Fibroblast of pulmonary artery (primary cell): ENCODE measurements at regions not wholly inside any gene's neighbourhood (a gene's known extent, or its start where the extent isn't known, plus 50 kb on each side); places are given as distances from the start of the nearest gene placed in this dataset.

ENCODE experiments used
- DNase-seq: peaks from one replicate; pipeline ENCODE4 v3.0.0-alpha.2; 2010; ENCODE audit warnings: low read depth
- H3K4me3 ChIP-seq: replicated peaks from 2 replicates; pipeline ENCODE4 v1.5.1; 2011; ENCODE audit warnings: low read depth, mild to moderate bottlenecking, control low read depth, low read length, moderate library complexity
- TF ChIP-seq, protein P1 (sequence below): IDR thresholded peaks from 2 replicates; pipeline ENCODE4 v1.5.1; 2011; ENCODE audit warnings: mild to moderate bottlenecking, control low read depth, low read length, inconsistent platforms; ENCODE audit errors: missing control alignments

DNA sequence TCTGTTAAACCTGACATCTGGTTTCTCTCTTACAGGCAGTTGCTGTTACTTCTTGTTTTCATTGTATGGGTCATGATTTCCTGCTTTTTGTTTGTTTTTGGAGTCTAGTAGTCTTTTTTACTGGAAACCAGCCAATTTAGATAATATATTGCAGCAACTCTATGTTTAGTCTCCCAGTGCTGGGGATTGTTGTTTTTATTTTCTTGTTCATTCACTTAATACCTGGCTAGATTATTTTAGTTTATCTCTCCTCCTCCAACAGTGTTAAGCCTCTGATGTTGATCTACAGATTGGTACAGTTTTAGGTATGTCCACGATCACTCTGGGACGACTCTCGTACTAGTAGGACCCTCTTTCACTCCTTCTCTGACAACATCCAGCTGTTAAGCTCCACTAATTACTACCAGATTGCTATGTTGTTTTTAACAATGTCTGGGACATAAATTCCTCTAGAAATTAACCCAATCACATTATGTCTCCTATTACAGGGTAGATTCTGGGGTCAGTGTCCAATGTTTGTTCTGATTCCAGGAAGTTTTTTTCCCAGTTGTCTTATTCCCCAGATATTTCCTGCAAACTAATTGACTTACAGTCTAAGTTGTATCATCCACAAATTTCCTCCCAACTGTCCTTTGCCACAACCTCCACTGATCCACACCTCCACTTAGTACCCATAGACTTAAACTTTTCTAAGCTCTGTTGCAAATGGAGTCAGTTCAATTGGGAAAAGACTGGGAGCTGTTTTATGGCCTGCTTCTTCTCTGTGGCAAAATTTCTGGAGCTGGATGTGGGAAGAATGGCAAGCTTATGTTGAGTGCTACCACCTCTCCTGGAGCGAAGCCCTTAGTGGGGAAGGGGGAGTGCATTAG is 1280.6 kb upstream of the CNTN5 start:
- TF ChIP-seq, protein P1, sequence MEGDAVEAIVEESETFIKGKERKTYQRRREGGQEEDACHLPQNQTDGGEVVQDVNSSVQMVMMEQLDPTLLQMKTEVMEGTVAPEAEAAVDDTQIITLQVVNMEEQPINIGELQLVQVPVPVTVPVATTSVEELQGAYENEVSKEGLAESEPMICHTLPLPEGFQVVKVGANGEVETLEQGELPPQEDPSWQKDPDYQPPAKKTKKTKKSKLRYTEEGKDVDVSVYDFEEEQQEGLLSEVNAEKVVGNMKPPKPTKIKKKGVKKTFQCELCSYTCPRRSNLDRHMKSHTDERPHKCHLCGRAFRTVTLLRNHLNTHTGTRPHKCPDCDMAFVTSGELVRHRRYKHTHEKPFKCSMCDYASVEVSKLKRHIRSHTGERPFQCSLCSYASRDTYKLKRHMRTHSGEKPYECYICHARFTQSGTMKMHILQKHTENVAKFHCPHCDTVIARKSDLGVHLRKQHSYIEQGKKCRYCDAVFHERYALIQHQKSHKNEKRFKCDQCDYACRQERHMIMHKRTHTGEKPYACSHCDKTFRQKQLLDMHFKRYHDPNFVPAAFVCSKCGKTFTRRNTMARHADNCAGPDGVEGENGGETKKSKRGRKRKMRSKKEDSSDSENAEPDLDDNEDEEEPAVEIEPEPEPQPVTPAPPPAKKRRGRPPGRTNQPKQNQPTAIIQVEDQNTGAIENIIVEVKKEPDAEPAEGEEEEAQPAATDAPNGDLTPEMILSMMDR = no peak
- DNase-seq = peak; percentile 96
- no peak overlapping the region for H3K4me3 ChIP-seq

DNA sequence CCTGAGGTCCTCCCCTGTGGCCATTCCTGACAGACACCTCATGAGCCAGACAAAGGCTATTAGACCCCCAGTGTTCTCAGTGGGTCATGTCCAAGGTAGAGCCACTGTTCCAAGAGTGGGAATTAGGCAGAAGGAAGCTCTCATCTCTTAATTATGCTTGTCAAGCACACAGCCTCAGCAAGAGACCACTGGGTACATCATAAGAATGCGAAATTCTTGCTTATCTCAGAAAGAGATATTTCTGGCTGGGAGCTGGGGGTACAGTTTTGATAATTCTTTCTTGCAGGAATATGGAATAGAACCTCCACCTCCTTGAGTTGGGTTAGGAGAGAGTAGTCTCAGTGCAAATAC is 1280.0 kb upstream of the CNTN5 start:
- DNase-seq = no peak
- TF ChIP-seq, protein P1 = no peak
- no peak overlapping the region for H3K4me3 ChIP-seq

DNA sequence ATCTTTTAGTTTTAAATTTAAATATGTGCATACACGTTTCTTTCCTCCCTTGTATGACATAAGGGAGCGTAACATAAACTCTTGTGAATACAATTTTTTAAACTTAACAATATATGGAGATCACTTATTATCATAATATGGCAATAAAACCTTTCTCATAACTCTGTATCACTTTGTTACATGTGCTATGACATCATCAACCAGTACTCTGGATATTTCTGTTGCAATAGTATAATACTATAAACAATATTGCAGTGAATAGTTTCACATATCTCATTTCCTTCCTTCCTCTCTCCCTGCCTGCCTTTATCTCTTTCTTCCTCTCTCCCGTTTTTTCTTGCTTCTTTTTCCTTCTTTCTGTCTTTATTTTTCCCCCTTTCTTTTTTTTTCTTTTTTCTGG is 1278.0 kb upstream of the CNTN5 start:
- H3K4me3 ChIP-seq = no peak overlapping the region
- TF ChIP-seq, protein P1 = no peak
- DNase-seq = peak; percentile 41

DNA sequence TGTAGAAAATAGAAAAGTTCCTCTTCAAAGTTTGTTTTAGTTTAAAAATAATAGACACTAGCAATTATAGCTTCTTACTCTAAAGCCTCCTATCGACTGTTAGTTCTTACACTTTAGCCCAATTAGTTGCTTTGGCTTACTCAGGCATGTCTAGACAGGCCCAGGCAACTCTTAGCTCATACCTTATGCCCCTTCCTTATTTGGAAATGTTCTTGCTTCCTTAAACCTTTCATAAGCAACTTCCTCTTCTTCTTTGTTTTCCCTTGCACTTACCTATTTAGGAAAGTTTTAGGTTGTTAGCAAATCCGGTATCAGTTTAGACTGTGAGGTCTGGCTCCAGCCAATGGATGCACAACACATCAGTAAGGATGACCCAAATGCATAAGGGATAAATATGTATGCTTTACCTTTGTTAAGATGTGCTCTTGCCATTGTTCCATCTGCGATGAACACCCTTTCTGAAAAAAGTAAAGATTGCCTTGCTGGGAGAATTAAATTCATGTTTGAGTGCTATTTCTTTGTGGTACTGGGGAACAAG is 1277.5 kb upstream of the CNTN5 start:
- DNase-seq = peak; percentile 62
- TF ChIP-seq, protein P1 = no peak
- no peak overlapping the region for H3K4me3 ChIP-seq

DNA sequence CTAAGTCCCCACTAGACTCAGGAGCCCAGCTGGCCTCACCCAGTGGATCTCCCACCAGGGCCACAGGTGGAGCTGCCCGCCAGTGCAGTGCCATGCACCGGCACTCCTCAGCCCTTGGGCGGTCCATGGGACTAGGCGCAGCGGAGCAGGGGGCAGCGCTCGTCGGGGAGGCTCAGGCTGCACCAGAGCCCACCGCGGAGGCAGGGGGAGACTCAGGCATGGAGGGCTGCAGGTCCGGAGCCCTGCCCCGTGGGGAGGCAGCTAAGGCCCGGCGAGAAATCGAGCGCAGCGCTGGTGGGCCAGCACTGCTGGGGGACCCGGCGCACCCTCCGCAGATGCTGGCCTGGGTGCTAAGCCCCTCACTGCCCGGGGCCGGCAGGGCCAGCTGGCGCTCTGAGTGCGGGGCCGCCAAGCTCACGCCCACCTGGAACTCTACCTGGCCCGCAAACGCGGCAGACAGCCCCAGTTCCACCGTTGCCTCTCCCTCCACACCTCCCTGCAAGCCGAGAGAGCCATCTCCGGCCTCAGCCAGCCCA is 1275.2 kb upstream of the CNTN5 start:
- no peak overlapping the region for H3K4me3 ChIP-seq
- TF ChIP-seq, protein P1 = no peak
- no peak for DNase-seq

DNA sequence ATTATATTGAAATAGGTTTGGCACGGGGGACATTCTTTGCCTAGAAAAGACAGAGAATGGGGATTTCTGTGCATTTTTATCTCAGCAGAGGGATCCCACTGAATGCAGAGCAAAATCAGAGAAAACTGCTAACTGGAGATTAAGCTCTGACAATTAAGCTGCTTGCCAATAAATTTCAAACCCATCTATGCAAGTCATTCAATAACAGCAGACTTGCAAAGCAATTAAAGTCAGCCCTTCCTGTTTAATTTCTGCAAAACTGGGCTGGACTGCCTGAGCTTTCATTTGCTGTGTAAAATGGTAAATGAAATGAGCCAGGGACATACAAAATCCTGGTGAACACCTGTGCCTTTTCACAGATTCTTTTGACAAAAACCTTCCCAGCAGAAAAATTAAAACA is 1273.9 kb upstream of the CNTN5 start:
- TF ChIP-seq, protein P1 = no peak
- DNase-seq = no peak
- no peak overlapping the region for H3K4me3 ChIP-seq
